HG03442 (cell line): ENCODE measurements at regions not wholly inside any gene's neighbourhood (a gene's known extent, or its start where the extent isn't known, plus 50 kb on each side); places are given as distances from the start of the nearest gene placed in this dataset.

Source experiments
- ATAC-seq: cut with Tn5 transposase; IDR thresholded peaks from one replicate; pipeline ENCODE4 v1.9.1; 2021; ENCODE audit warnings: mild to moderate bottlenecking, moderate library complexity; ENCODE audit not compliant: unreplicated experiment

- ATAC-seq, result no peak
Observed at GRCh38 chr16:55041540-55042234, 111.0 kb downstream of the IRX5 start.

GRCh38 chr16:55042556-55043432 lies 112.1 kb downstream of the IRX5 start:
- no peak for ATAC-seq

- ATAC-seq, result no peak
Observed at GRCh38 chr16:55043499-55043898, 112.8 kb downstream of the IRX5 start.

- ATAC-seq, result no peak
Observed at GRCh38 chr16:55044201-55044975, 113.7 kb downstream of the IRX5 start.

GRCh38 chr16:55045329-55045728 lies 114.7 kb downstream of the IRX5 start:
- ATAC-seq, result no peak

- no peak for ATAC-seq
Observed at GRCh38 chr16:55045756-55046460, 115.2 kb downstream of the IRX5 start.

GRCh38 chr16:55046513-55046912 lies 115.8 kb downstream of the IRX5 start:
- no peak for ATAC-seq

- ATAC-seq, result no peak
Observed at GRCh38 chr16:55046916-55047315, 116.3 kb downstream of the IRX5 start.

GRCh38 chr16:55047331-55047730 lies 116.7 kb downstream of the IRX5 start:
- no peak for ATAC-seq

- ATAC-seq, result no peak
Observed at GRCh38 chr16:55047903-55048497, 117.3 kb downstream of the IRX5 start.

GRCh38 chr16:55048745-55049144 lies 118.1 kb downstream of the IRX5 start:
- ATAC-seq, result no peak

GRCh38 chr16:55051571-55052347 lies 121.1 kb downstream of the IRX5 start:
- ATAC-seq, result no peak

GRCh38 chr16:55052348-55052734 lies 121.7 kb downstream of the IRX5 start:
- no peak for ATAC-seq

GRCh38 chr16:55052741-55053415 lies 122.2 kb downstream of the IRX5 start:
- ATAC-seq, result no peak

GRCh38 chr16:55055262-55055661 lies 124.6 kb downstream of the IRX5 start:
- ATAC-seq, result no peak

GRCh38 chr16:55056585-55057401 lies 126.1 kb downstream of the IRX5 start:
- ATAC-seq, result no peak

- ATAC-seq, result no peak
Observed at GRCh38 chr16:55057866-55058265, 127.2 kb downstream of the IRX5 start.

GRCh38 chr16:55058576-55058975 lies 127.9 kb downstream of the IRX5 start:
- ATAC-seq, result no peak
